ENCODE measurements at regions not wholly inside any gene's neighbourhood (a gene's known extent, or its start where the extent isn't known, plus 50 kb on each side); places are given as distances from the start of the nearest gene placed in this dataset.

GRCh38 chr1:69485616-69486015 is 82.1 kb upstream of the LRRC7 start:
- no peak overlapping the region for H3K9ac ChIP-seq (ENCODE audit: low read depth in 1 of 2, low read length in 2 of 2)
- H3K4me3 ChIP-seq (ENCODE audit: low read depth in 1 of 3, low read length in 3 of 3): no peak overlapping the region
- TF ChIP-seq NR2F2 (IDR thresholded peaks at IDR 0.05) (no peak), HNF4A (conservative IDR thresholded peaks at IDR 0.05) (no peak)
- DNase-seq (ENCODE audit: low spot score): no peak
- WGBS: 93% methylated on average over 1 of the region's 1 CpG
- H3K36me3 ChIP-seq (ENCODE audit: control insufficient read depth in 4 of 4, insufficient read depth in 3 of 4, low read depth in 1 of 4, low read length in 3 of 4): no peaks in the 10 kb centered on the region
- H3K27ac ChIP-seq (ENCODE audit: low read depth in 1 of 2, low read length in 2 of 2): no peak overlapping the region
- H3K4me1 ChIP-seq (ENCODE audit: control insufficient read depth in 4 of 4, insufficient read depth in 4 of 4, low read length in 3 of 4): no peaks in the 10 kb centered on the region
- H3K9me3 ChIP-seq (ENCODE audit: control insufficient read depth in 4 of 4, low read length in 3 of 4): no peaks in the 10 kb centered on the region
- H3K27me3 ChIP-seq (ENCODE audit: control insufficient read depth in 4 of 4, insufficient read depth in 4 of 4, low read length in 3 of 4): no peaks in the 10 kb centered on the region

DNA sequence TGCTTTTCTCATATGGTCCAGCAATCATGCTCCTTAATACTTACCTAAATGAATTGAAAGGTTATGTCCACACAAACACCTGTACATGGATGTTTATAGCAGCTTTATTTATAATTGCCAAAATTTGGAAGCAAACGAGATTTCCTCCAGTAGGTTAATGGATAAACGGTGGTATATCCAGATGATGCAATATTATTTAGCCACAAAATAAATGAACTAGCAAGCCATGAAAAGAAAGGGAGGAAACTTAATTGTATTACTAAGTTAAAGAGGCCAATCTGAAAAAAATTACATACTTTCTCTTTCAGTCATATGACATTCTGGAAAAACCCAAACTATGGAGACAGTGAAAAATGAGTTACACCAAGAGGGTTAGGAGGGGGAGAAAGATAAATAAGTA is 76.3 kb upstream of the LRRC7 start:
- TF ChIP-seq HNF4A (conservative IDR thresholded peaks at IDR 0.05) (no peak), YY1 (IDR thresholded peaks at IDR 0.05) (no peak)
- Histone ChIP-seq H3K4me1 (ENCODE audit: control insufficient read depth in 4 of 4, insufficient read depth in 4 of 4, low read length in 3 of 4) (no peaks in the 10 kb centered on the region), H3K27ac (ENCODE audit: low read depth in 1 of 2, low read length in 2 of 2) (no peak overlapping the region), H3K9ac (ENCODE audit: low read depth in 1 of 2, low read length in 2 of 2) (no peak overlapping the region), H3K27me3 (ENCODE audit: control insufficient read depth in 4 of 4, insufficient read depth in 4 of 4, low read length in 3 of 4) (no peaks in the 10 kb centered on the region), H3K9me3 (ENCODE audit: control insufficient read depth in 4 of 4, low read length in 3 of 4) (no peaks in the 10 kb centered on the region), H3K4me3 (ENCODE audit: low read depth in 1 of 3, low read length in 3 of 3) (no peak overlapping the region), H3K36me3 (ENCODE audit: control insufficient read depth in 4 of 4, insufficient read depth in 3 of 4, low read depth in 1 of 4, low read length in 3 of 4) (no peaks in the 10 kb centered on the region)
- no peak for DNase-seq (ENCODE audit: low spot score)
- WGBS: 72% methylated on average over 2 of the region's 2 CpGs

- no peak for TF ChIP-seq REST (IDR thresholded peaks at IDR 0.05)
- TF ChIP-seq HNF4G (IDR thresholded peaks at IDR 0.05): no peak
- no peak for TF ChIP-seq RXRA (IDR thresholded peaks at IDR 0.05)
- no peak for TF ChIP-seq SP1 (IDR thresholded peaks at IDR 0.05)
- no peak for TF ChIP-seq JUND (IDR thresholded peaks at IDR 0.05)
- TF ChIP-seq, protein P1, sequence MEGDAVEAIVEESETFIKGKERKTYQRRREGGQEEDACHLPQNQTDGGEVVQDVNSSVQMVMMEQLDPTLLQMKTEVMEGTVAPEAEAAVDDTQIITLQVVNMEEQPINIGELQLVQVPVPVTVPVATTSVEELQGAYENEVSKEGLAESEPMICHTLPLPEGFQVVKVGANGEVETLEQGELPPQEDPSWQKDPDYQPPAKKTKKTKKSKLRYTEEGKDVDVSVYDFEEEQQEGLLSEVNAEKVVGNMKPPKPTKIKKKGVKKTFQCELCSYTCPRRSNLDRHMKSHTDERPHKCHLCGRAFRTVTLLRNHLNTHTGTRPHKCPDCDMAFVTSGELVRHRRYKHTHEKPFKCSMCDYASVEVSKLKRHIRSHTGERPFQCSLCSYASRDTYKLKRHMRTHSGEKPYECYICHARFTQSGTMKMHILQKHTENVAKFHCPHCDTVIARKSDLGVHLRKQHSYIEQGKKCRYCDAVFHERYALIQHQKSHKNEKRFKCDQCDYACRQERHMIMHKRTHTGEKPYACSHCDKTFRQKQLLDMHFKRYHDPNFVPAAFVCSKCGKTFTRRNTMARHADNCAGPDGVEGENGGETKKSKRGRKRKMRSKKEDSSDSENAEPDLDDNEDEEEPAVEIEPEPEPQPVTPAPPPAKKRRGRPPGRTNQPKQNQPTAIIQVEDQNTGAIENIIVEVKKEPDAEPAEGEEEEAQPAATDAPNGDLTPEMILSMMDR (IDR thresholded peaks at IDR 0.05; ENCODE audit: low read depth, low read length, missing input control): no peak
- no peak for TF ChIP-seq MAX (IDR thresholded peaks at IDR 0.05)
- no peaks in the 10 kb centered on the region for H3K27me3 ChIP-seq (ENCODE audit: control insufficient read depth in 4 of 4, insufficient read depth in 4 of 4, low read length in 3 of 4)
- DNase-seq (ENCODE audit: low spot score): no peak
- no peak overlapping the region for H3K9ac ChIP-seq (ENCODE audit: low read depth in 1 of 2, low read length in 2 of 2)
- H3K4me3 ChIP-seq (ENCODE audit: low read depth in 1 of 3, low read length in 3 of 3): no peak overlapping the region
- H3K36me3 ChIP-seq (ENCODE audit: control insufficient read depth in 4 of 4, insufficient read depth in 3 of 4, low read depth in 1 of 4, low read length in 3 of 4): no peaks in the 10 kb centered on the region
- H3K4me1 ChIP-seq (ENCODE audit: control insufficient read depth in 4 of 4, insufficient read depth in 4 of 4, low read length in 3 of 4): no peaks in the 10 kb centered on the region
- no peaks in the 10 kb centered on the region for H3K9me3 ChIP-seq (ENCODE audit: control insufficient read depth in 4 of 4, low read length in 3 of 4)
- no peak overlapping the region for H3K27ac ChIP-seq (ENCODE audit: low read depth in 1 of 2, low read length in 2 of 2)
- WGBS: 83% methylated on average over 3 of the region's 3 CpGs
Measured at GRCh38 chr1:69492286-69492685, 75.4 kb upstream of the LRRC7 start.
